ENCODE measurements at regions not wholly inside any gene's neighbourhood (a gene's known extent, or its start where the extent isn't known, plus 50 kb on each side); places are given as distances from the start of the nearest gene placed in this dataset.

DNA sequence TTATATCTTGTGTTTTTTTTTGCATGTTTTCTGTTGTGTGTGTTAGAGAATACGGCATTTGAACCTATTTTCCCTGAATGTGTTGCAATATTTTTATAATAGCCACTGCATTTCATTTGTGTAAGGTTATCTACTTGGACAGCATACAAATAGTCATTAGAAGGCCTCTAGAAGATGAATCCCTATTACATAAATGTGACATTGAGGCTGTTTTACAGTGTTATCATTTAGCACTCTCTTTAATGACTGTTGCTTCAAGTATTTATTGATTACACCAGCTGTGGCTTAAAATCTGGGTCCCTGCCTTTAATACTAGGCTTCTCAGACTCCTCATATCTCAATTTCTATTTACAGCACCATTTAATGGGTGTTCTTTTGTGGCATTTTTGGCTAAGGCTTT is 465.8 kb downstream of the FRK start (continued):
- no peak for TF ChIP-seq TERF1 (CRISPR knock-in tag; IDR thresholded peaks at IDR 0.05)
- no peak for TF ChIP-seq ZNF329 (CRISPR knock-in tag; IDR thresholded peaks at IDR 0.05; ENCODE audit: low read depth)
- no peak for TF ChIP-seq ZNF614 (CRISPR knock-in tag; IDR thresholded peaks at IDR 0.05; ENCODE audit: borderline replicate concordance)
- TF ChIP-seq KLF6 (CRISPR knock-in tag; IDR thresholded peaks at IDR 0.05): no peak
- TF ChIP-seq ZBTB10 (CRISPR knock-in tag; IDR thresholded peaks at IDR 0.05; ENCODE audit: borderline replicate concordance): no peak
- TF ChIP-seq GTF2F1 (IDR thresholded peaks at IDR 0.05; ENCODE audit: low read length): no peak
- TF ChIP-seq, protein P1, sequence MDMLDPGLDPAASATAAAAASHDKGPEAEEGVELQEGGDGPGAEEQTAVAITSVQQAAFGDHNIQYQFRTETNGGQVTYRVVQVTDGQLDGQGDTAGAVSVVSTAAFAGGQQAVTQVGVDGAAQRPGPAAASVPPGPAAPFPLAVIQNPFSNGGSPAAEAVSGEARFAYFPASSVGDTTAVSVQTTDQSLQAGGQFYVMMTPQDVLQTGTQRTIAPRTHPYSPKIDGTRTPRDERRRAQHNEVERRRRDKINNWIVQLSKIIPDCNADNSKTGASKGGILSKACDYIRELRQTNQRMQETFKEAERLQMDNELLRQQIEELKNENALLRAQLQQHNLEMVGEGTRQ (IDR thresholded peaks at IDR 0.05; ENCODE audit: low read depth, low read length): no peak
- TF ChIP-seq, protein P1 (CRISPR knock-in tag; IDR thresholded peaks at IDR 0.05; ENCODE audit: borderline replicate concordance): no peak
- TF ChIP-seq POLR2G (IDR thresholded peaks at IDR 0.05; ENCODE audit: low read depth, low read length): no peak
- no peak for TF ChIP-seq KDM4B (CRISPR knock-in tag; IDR thresholded peaks at IDR 0.05)
- no peak for TF ChIP-seq ZNF879 (CRISPR knock-in tag; IDR thresholded peaks at IDR 0.05)

Data from HepG2 (cell line).